ENCODE measurements at regions not wholly inside any gene's neighbourhood (a gene's known extent, or its start where the extent isn't known, plus 50 kb on each side); places are given as distances from the start of the nearest gene placed in this dataset.

DNA sequence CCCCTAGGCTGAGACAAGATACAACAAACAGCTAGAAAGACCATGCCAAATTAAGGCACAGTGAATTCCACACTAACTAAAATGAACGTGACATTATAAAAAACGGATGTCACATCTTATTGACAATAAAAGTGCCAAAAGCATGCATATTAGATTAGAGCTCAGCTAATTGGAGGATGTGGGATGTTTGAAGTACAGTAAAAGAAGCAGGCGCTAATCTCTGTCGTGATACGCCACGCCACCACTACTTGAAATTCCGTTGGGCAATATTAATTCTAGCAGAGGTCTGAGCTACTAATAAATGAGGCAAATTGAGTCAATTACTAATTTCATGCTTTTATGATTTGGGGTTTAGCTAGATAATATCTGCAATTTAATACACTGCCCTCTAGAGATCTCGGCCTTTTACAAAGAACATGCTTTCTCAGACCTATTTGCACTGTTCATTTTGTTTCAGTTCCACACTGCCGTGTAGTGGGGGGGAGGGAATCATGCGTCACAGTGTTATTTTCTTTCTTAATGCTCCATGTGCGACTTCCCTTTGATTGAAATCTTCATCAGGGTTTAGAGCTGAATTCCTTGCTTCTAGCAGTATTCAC, 52.9 kb upstream of the ROBO2 start:
- H3K27me3 Mint-ChIP-seq (ENCODE audit: low read depth): no peaks in the 10 kb centered on the region
- no peaks in the 10 kb centered on the region for H3K9me3 Mint-ChIP-seq (ENCODE audit: low read depth)
- H3K4me1 Mint-ChIP-seq (ENCODE audit: low read depth): no peaks in the 10 kb centered on the region
- H3K27ac Mint-ChIP-seq (ENCODE audit: unreplicated experiment): no peak overlapping the region
- TF ChIP-seq, protein P1, sequence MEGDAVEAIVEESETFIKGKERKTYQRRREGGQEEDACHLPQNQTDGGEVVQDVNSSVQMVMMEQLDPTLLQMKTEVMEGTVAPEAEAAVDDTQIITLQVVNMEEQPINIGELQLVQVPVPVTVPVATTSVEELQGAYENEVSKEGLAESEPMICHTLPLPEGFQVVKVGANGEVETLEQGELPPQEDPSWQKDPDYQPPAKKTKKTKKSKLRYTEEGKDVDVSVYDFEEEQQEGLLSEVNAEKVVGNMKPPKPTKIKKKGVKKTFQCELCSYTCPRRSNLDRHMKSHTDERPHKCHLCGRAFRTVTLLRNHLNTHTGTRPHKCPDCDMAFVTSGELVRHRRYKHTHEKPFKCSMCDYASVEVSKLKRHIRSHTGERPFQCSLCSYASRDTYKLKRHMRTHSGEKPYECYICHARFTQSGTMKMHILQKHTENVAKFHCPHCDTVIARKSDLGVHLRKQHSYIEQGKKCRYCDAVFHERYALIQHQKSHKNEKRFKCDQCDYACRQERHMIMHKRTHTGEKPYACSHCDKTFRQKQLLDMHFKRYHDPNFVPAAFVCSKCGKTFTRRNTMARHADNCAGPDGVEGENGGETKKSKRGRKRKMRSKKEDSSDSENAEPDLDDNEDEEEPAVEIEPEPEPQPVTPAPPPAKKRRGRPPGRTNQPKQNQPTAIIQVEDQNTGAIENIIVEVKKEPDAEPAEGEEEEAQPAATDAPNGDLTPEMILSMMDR (IDR thresholded peaks at IDR 0.05): no peak
- no peaks in the 10 kb centered on the region for H3K36me3 Mint-ChIP-seq (ENCODE audit: low read depth)
- DNase-seq (ENCODE audit: low spot score): no peak
- H3K4me3 Mint-ChIP-seq (ENCODE audit: unreplicated experiment): no peak overlapping the region

Measured in chondrocyte (in vitro differentiated cells).